22Rv1 (cell line): ENCODE measurements at regions not wholly inside any gene's neighbourhood (a gene's known extent, or its start where the extent isn't known, plus 50 kb on each side); places are given as distances from the start of the nearest gene placed in this dataset.
A peak's percentile ranks its signal among the peaks of the same experiment; 100 is the strongest.

Experiments
- H3K27ac ChIP-seq: fragments of 450-650 bp; 2 replicates; pipeline ENCODE4 v1.5.1; 2017
- CTCF ChIP-seq: fragments of 450-650 bp; IDR thresholded peaks from 2 replicates; pipeline ENCODE4 v1.5.1; 2017; ENCODE audit warnings: mild to moderate bottlenecking
- ZFX ChIP-seq: fragments of 450-650 bp; IDR thresholded peaks from 2 replicates; pipeline ENCODE4 v1.6.1; 2017; ENCODE audit warnings: antibody characterized with exemption, borderline replicate concordance

DNA sequence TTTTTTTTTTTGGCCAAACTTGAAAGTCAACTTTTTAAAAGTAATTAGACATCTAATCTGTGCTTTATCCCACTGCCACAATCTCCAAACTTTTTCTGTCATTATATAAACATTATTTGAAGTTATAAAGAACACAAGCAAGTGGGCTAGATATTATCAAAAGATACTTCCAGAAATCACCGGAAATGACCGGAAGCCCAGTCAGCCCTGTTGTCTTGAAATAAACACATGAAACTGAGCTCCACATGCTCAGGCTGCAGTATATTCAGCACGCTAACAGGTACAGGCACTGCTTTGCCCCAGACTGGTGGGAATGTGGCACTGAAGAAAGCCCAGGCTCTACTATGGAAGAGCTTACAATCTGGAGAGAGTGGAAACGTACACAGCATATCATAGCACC is 158.9 kb upstream of the PLEKHG7 start:
- H3K27ac ChIP-seq = peak overlapping the region; percentile 57

GRCh38 chr12:92543359-92543758 is 159.4 kb upstream of the PLEKHG7 start:
- peak overlapping the region; percentile 57 for H3K27ac ChIP-seq

More for the DNA sequence above, 158.9 kb upstream of the PLEKHG7 start:
- TF ChIP-seq ZFX = no peak
- TF ChIP-seq CTCF = no peak

DNA sequence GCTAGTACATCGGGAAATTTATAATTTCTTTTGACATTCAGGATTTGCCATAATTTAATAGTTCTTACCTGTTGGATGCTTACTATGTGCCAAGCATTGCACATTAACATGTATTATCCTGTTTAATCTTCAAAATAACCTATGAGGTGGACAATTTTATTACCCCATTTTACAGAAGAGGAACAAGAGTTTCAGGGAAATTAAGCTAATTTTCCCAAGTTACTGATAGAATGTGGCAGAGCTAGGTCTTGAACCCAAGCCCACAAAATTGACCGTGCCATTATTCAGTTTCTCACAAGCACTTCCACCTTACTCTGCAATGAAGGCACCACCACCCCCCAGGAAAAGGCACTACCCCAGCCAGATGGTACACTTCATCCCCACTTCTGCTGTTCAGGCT is 161.1 kb upstream of the PLEKHG7 start:
- no peak for TF ChIP-seq ZFX
- H3K27ac ChIP-seq = no peak overlapping the region

More at GRCh38 chr12:92543359-92543758, 159.4 kb upstream of the PLEKHG7 start:
- TF ChIP-seq ZFX (no peak), CTCF (no peak)

DNA sequence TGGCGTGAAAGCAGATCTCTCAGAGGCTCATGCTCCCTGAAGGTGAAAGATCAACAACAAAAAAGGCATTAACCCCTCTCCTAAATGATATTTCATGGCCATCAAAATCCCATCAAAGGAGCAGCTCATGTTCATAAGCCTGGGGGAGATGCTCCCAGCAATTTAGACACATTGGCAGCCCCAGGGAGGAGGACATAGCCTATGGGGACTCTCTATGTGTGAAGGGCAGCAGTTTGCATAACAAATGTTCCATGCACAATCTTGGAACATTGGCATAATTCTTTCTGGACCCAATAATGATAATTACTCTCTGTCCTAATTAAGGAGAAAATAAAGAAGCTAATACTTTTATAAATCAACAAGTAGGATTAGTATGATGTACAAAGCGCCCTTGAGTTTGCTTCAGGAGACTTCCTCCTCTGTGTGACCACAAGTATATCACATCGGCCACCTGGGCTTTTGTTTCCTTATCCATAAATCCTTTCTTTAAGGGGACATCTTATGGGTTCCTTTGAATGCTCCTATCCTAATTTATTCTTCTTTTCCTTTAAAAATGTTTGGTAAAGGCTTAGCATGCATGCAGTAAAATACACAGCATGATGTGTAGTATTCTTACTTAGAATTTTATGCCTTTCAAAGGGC is 161.9 kb upstream of the PLEKHG7 start:
- TF ChIP-seq ZFX = no peak
- no peak for TF ChIP-seq CTCF
- H3K27ac ChIP-seq = no peak overlapping the region

DNA sequence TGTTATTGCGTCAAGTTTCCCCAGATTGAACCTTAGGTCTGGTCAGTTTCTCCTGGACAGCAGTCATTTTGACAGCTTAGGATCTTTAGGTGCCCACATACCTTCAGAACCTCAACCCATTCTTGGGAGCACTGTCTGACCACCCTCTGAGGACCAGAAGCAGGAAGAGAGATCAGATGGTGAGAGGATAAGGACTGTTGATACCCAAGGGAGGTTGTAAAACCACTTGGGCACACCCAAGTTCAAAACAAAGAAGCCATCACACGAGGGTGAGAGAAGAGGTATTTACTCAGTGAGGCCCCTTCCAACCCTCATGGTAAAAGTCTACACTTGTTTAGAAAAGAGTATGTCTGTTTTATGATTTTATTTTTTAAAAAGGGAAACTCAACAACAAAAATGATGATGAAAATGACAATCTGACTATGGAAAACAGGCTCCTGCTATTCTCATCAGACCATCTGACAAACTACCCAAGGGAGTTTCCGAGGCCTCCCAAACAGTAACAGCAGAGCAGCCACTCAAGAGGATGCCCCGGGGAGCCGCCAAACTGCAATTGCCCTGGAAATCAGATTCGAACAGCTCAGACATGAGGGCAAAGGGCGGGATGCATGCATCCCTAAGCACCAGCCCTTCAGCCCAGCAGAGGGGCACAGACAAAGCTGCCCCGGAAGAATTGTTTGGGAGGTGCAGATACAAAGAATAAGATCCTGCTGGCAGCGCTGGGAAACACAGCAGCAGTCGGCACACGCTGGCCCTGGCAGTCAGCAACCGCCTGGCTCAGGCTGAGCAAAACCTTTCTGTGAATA is 162.6 kb upstream of the PLEKHG7 start:
- H3K27ac ChIP-seq = no peak overlapping the region
- TF ChIP-seq ZFX (no peak), CTCF (no peak)

DNA sequence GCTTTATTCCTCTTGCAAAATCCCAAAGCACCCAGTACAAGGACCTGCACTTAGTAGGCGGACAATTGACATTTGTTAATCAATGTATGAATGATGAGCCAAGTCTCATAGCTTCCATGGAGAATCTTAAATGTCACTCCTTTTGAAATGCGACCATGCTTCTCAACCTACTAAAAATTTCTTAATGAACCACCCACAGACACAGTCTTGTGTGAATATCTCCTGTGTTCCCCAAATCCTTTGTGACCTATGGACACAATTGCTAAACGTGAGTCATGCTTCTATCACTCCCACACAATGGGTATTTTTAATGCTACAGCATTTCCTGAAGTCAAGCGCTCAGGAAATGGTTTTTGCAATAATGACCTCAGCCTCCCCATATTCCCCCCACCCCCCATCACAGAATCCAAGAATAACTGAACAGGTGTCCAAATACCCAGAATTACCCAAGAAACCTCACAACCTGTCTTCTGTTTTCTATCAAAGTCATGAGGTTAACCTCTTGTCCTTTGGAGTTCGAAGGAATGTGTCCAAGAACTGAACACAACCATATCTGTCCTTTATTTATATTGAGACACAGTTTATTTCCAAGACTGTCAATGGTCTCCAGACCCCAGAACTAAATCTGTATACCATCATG is 163.6 kb upstream of the PLEKHG7 start:
- no peak overlapping the region for H3K27ac ChIP-seq
- TF ChIP-seq CTCF = no peak
- TF ChIP-seq ZFX = no peak

DNA sequence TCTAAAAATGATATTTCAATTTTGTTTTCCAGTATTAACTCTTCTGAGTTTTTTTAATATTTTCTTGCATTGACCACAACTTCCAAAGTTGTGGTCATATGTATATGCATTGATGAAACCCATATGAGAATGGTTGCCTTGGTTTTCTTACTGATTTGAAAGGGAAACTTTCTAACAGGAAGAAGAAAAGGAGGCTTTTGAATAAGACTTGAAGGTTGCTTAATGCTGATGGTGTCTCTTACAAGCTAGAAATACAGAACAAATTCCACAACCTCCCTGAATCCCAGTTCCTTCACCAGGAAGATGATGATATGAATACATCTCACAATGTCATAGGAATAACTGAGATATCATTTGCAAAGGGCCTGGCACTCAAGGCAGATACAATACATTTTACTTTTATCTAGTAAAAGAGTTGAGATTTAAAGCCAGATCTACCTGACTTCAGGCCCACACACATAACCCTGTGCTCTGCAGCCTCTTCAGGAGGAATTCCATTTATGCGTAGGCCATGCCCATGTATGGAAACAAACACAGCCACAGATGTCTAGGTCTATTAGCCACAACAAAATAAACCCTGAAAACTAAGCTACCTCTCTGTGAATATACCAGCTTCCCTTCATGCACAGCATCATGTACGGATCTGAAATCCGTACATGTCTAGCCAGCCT is 165.4 kb upstream of the PLEKHG7 start:
- TF ChIP-seq CTCF (no peak), ZFX (no peak)
- no peak overlapping the region for H3K27ac ChIP-seq
